HCT116 (cell line): ENCODE measurements at regions not wholly inside any gene's neighbourhood (a gene's known extent, or its start where the extent isn't known, plus 50 kb on each side); places are given as distances from the start of the nearest gene placed in this dataset.

Source experiments
- ATAC-seq: fragments of 200-7000 bp; cut with Tn5 transposase; 2 replicates; pipeline ENCODE4 v1.9.1; 2020; ENCODE audit warnings: mild to moderate bottlenecking, moderate library complexity
- BruUV-seq: library from RNA; stranded (reverse); fragments of 400-500 nt; replicated peaks from 2 replicates; lab custom pipeline; 2021; lab: Mats Ljungman, UMichigan
- CTCF ChIA-PET: fragments of 300-600 bp; sonication (Branson Sonifier 250); formaldehyde crosslinking; loops from one replicate; lab custom pipeline; 2021; ENCODE audit warnings: antibody characterized with exemption; lab: Charles Lee
- POLR2A ChIA-PET: fragments of 300-600, 350-600 bp; sonication (Branson Sonifier 250); formaldehyde crosslinking; loops from one replicate; lab custom pipeline; 2021; ENCODE audit warnings: antibody characterized with exemption; lab: Charles Lee
- RAD21 ChIA-PET, 2 experiments: fragments of 300-600 bp; sonication (Branson Sonifier 250); formaldehyde crosslinking; loops; one replicate each; lab custom pipeline; 2023; ENCODE audit warnings: low total read pairs in 2 of 2; ENCODE audit not compliant: uncharacterized antibody in 2 of 2, unreplicated experiment in 2 of 2, low non-redundant PET in 1 of 2; lab: Charles Lee
- DNase-seq: peaks from one replicate; pipeline ENCODE4 v3.0.0-alpha.2; 2010; ENCODE audit warnings: low read depth, low spot score
- H2AFZ ChIP-seq: fragments of 200-600 bp; shearing (Covaris generic), sonication (generic); 2 replicates; pipeline ENCODE4 v1.6.1; 2017; ENCODE audit warnings: low read depth, mixed run types, mixed read lengths, antibody characterized with exemption, low read length; ENCODE audit not compliant: poor library complexity, severe bottlenecking
- H3K27ac ChIP-seq: 2 replicates; pipeline ENCODE4 v1.5.1; 2012; ENCODE audit warnings: low read depth, low read length
- H3K27me3 ChIP-seq: fragments of 200-600 bp; sonication (generic); 2 replicates; pipeline ENCODE4 v1.6.1; 2016; ENCODE audit warnings: mixed run types, low read length, mixed read lengths; ENCODE audit not compliant: insufficient read depth
- H3K36me3 ChIP-seq, 2 experiments: fragments of 200-500 bp in 1 of 2; fragments of 200-600 bp in 1 of 2; sonication (Bioruptor generic) in 1 of 2; sonication (generic) in 1 of 2; 2 replicates each; pipeline versions ENCODE4 v1.5.1 to v1.6.1; 2014 to 2016; ENCODE audit warnings: low read length in 2 of 2, inconsistent platforms in 1 of 2, mixed read lengths in 1 of 2, mixed run types in 1 of 2; ENCODE audit not compliant: insufficient read depth in 2 of 2, control insufficient read depth in 1 of 2
- H3K4me1 ChIP-seq, 2 experiments: fragments of 200-600 bp in 1 of 2; sonication (generic) in 1 of 2; 2 replicates each; pipeline versions ENCODE4 v1.5.1 to v1.6.1; 2012 to 2017; ENCODE audit warnings: low read length in 2 of 2, inconsistent platforms in 1 of 2, mild to moderate bottlenecking in 1 of 2, mixed read lengths in 1 of 2, mixed run types in 1 of 2, moderate library complexity in 1 of 2; ENCODE audit not compliant: insufficient read depth in 2 of 2, control insufficient read depth in 1 of 2
- H3K4me2 ChIP-seq: fragments of 200-600 bp; sonication (generic); 2 replicates; pipeline ENCODE4 v1.6.1; 2017; ENCODE audit warnings: mixed run types, low read length, mixed read lengths
- H3K4me3 ChIP-seq, 2 experiments: fragments of 200-600 bp in 1 of 2; sonication (generic) in 1 of 2; replicated peaks in 1 of 2; 2 replicates each; pipeline ENCODE4 v1.5.1; 2011 to 2016; ENCODE audit warnings: low read length in 2 of 2, control low read depth in 1 of 2, low read depth in 1 of 2, mild to moderate bottlenecking in 1 of 2, mixed read lengths in 1 of 2, mixed run types in 1 of 2
- H3K79me2 ChIP-seq: fragments of 200-600 bp; sonication (generic); 2 replicates; pipeline ENCODE4 v1.6.1; 2017; ENCODE audit warnings: mild to moderate bottlenecking, mixed run types, low read length, moderate library complexity, mixed read lengths; ENCODE audit not compliant: insufficient read depth
- H3K9ac ChIP-seq: fragments of 200-600 bp; sonication (generic); 2 replicates; pipeline ENCODE4 v1.6.1; 2016; ENCODE audit warnings: low read length, mixed read lengths
- H3K9me2 ChIP-seq: fragments of 200-600 bp; sonication (generic), shearing (Covaris generic); 2 replicates; pipeline ENCODE4 v1.6.1; 2017; ENCODE audit warnings: mixed run types, mild to moderate bottlenecking, moderate library complexity; ENCODE audit not compliant: insufficient read depth
- H3K9me3 ChIP-seq, 2 experiments: fragments of 200-500 bp in 1 of 2; fragments of 200-600 bp in 1 of 2; sonication (Bioruptor generic) in 1 of 2; sonication (generic) in 1 of 2; 2 replicates each; pipeline ENCODE4 v1.6.1; 2014 to 2017; ENCODE audit warnings: low read length in 2 of 2, mixed read lengths in 2 of 2, inconsistent platforms in 1 of 2, low read depth in 1 of 2, mild to moderate bottlenecking in 1 of 2, mixed run types in 1 of 2, moderate library complexity in 1 of 2; ENCODE audit not compliant: control insufficient read depth in 1 of 2, insufficient read depth in 1 of 2
- H4K20me1 ChIP-seq: fragments of 200-600 bp; sonication (generic), shearing (Covaris generic); 2 replicates; pipeline ENCODE4 v1.6.1; 2017; ENCODE audit warnings: mixed run types, mild to moderate bottlenecking, moderate library complexity; ENCODE audit not compliant: insufficient read depth
- CEBPB ChIP-seq: IDR thresholded peaks from 2 replicates; pipeline ENCODE4 v1.6.1; 2012; ENCODE audit warnings: low read depth
- EGR1 ChIP-seq: IDR thresholded peaks from 2 replicates; pipeline ENCODE4 v1.6.1; 2012; ENCODE audit warnings: low read depth
- POLR2A ChIP-seq: IDR thresholded peaks from 2 replicates; pipeline ENCODE4 v1.7.0; 2011; ENCODE audit warnings: borderline replicate concordance; ENCODE audit not compliant: insufficient read depth, insufficient read length; ENCODE audit errors: extremely low read depth
- SIN3A ChIP-seq: IDR thresholded peaks from 2 replicates; pipeline ENCODE4 v1.6.1; 2012; ENCODE audit warnings: low read depth
- TCF7L2 ChIP-seq: IDR thresholded peaks from 2 replicates; pipeline ENCODE4 v1.7.0; 2011; ENCODE audit warnings: borderline replicate concordance, inconsistent platforms; ENCODE audit not compliant: insufficient read depth, insufficient read length; ENCODE audit errors: extremely low read depth
- intact Hi-C: fragments of 100-400 bp; cut with micrococcal nuclease; formaldehyde crosslinking; loops from 2 replicates; pipeline ENCODE4 v1.10.0; 2022
- TF ChIP-seq, protein P1 (sequence below): IDR thresholded peaks from 2 replicates; pipeline ENCODE4 v1.6.1; 2012
- TF ChIP-seq, protein P2 (sequence below): IDR thresholded peaks from 2 replicates; pipeline ENCODE4 v1.6.1; 2011; ENCODE audit warnings: mild to moderate bottlenecking, low read length, moderate library complexity; ENCODE audit not compliant: insufficient replicate concordance; ENCODE audit errors: extremely low read depth
- TF ChIP-seq, protein P3 (sequence below): IDR thresholded peaks from 2 replicates; pipeline ENCODE4 v1.6.1; 2012; ENCODE audit warnings: low read depth

DNA sequence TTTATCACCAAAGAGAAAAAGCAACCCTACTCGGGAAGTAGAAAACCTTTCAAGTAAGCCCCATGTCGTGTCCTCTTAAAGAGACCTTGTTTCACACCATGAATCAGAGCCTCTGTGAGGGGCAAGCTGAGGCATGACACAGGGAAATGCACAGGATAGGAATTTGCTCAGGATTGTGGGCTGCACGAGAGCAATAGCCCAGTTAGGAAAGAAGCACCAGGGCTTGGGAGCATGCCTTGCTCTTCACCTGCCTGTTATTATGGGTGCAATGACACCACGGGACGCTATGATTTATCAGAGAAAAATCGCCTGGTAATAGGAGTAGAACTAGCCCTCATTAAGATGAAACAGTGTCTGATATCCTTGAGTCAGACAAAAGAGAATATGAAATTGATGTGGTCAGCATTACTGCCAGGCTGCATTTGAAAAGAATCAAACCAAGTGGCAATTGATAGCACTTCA is 562.9 kb upstream of the NRP1 start:
- no peak overlapping the region for H3K9ac ChIP-seq
- RAD21 ChIA-PET: no interaction called here
- intact Hi-C loops: no loop called here
- no peaks in the 10 kb centered on the region for H3K79me2 ChIP-seq
- H3K4me3 ChIP-seq: no peak overlapping the region
- H3K36me3 ChIP-seq: no peaks in the 10 kb centered on the region
- BruUV-seq: no TSS peak
- H3K4me1 ChIP-seq: no peaks in the 10 kb centered on the region
- no peaks in the 10 kb centered on the region for H3K27me3 ChIP-seq
- TF ChIP-seq TCF7L2 (no peak), CEBPB (no peak), EGR1 (no peak), SIN3A (no peak), POLR2A (no peak)
- TF ChIP-seq, protein P1, sequence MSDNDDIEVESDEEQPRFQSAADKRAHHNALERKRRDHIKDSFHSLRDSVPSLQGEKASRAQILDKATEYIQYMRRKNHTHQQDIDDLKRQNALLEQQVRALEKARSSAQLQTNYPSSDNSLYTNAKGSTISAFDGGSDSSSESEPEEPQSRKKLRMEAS: no peak
- TF ChIP-seq, protein P2, sequence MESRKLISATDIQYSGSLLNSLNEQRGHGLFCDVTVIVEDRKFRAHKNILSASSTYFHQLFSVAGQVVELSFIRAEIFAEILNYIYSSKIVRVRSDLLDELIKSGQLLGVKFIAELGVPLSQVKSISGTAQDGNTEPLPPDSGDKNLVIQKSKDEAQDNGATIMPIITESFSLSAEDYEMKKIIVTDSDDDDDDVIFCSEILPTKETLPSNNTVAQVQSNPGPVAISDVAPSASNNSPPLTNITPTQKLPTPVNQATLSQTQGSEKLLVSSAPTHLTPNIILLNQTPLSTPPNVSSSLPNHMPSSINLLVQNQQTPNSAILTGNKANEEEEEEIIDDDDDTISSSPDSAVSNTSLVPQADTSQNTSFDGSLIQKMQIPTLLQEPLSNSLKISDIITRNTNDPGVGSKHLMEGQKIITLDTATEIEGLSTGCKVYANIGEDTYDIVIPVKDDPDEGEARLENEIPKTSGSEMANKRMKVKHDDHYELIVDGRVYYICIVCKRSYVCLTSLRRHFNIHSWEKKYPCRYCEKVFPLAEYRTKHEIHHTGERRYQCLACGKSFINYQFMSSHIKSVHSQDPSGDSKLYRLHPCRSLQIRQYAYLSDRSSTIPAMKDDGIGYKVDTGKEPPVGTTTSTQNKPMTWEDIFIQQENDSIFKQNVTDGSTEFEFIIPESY: no peak
- TF ChIP-seq, protein P3, sequence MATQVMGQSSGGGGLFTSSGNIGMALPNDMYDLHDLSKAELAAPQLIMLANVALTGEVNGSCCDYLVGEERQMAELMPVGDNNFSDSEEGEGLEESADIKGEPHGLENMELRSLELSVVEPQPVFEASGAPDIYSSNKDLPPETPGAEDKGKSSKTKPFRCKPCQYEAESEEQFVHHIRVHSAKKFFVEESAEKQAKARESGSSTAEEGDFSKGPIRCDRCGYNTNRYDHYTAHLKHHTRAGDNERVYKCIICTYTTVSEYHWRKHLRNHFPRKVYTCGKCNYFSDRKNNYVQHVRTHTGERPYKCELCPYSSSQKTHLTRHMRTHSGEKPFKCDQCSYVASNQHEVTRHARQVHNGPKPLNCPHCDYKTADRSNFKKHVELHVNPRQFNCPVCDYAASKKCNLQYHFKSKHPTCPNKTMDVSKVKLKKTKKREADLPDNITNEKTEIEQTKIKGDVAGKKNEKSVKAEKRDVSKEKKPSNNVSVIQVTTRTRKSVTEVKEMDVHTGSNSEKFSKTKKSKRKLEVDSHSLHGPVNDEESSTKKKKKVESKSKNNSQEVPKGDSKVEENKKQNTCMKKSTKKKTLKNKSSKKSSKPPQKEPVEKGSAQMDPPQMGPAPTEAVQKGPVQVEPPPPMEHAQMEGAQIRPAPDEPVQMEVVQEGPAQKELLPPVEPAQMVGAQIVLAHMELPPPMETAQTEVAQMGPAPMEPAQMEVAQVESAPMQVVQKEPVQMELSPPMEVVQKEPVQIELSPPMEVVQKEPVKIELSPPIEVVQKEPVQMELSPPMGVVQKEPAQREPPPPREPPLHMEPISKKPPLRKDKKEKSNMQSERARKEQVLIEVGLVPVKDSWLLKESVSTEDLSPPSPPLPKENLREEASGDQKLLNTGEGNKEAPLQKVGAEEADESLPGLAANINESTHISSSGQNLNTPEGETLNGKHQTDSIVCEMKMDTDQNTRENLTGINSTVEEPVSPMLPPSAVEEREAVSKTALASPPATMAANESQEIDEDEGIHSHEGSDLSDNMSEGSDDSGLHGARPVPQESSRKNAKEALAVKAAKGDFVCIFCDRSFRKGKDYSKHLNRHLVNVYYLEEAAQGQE: no peak
- TF ChIP-seq, all 23 proteins: peak for 0
- ATAC-seq: no peak
- POLR2A ChIA-PET: no interaction called here
- Histone ChIP-seq H3K4me2 (no peak overlapping the region), H4K20me1 (no peaks in the 10 kb centered on the region), H2AFZ (no peak overlapping the region), H3K9me3 (no peaks in the 10 kb centered on the region), H3K27ac (no peak overlapping the region), H3K9me2 (no peaks in the 10 kb centered on the region)
- no peak for DNase-seq
- CTCF ChIA-PET: no interaction called here
